Astrocyte (in vitro differentiated cells and primary cell): ENCODE measurements at regions not wholly inside any gene's neighbourhood (a gene's known extent, or its start where the extent isn't known, plus 50 kb on each side); places are given as distances from the start of the nearest gene placed in this dataset.

Experiments used
- DNase-seq: peaks from one replicate; pipeline ENCODE4 v3.0.0-alpha.2; 2010; ENCODE audit warnings: low read depth
- FAIRE-seq: peaks from 2 replicates; lab custom pipeline; 2011; peaks lifted over from hg19 to GRCh38; lab: Jason Lieb, UNC
- H2AFZ ChIP-seq: 2 replicates; pipeline ENCODE4 v1.6.0; 2012; ENCODE audit warnings: low read depth, low read length, inconsistent platforms
- H3K27ac ChIP-seq: 2 replicates; pipeline ENCODE4 v1.5.1; 2011; ENCODE audit warnings: low read depth, low read length, inconsistent platforms
- H3K27me3 ChIP-seq: 2 replicates; pipeline ENCODE4 v1.6.0; 2011; ENCODE audit warnings: low read length, inconsistent platforms; ENCODE audit not compliant: insufficient read depth
- H3K36me3 ChIP-seq: 2 replicates; pipeline ENCODE4 v1.5.1; 2011; ENCODE audit warnings: low read length, inconsistent platforms; ENCODE audit not compliant: insufficient read depth
- H3K4me1 ChIP-seq: 2 replicates; pipeline ENCODE4 v1.5.1; 2011; ENCODE audit warnings: low read length, inconsistent platforms; ENCODE audit not compliant: insufficient read depth
- H3K4me2 ChIP-seq: 2 replicates; pipeline ENCODE4 v1.6.0; 2012; ENCODE audit warnings: low read length, inconsistent platforms
- H3K4me3 ChIP-seq: 2 replicates; pipeline ENCODE4 v1.5.1; 2011; ENCODE audit warnings: low read depth, mild to moderate bottlenecking, low read length, inconsistent platforms; ENCODE audit not compliant: insufficient read depth
- H3K79me2 ChIP-seq: 2 replicates; pipeline ENCODE4 v1.6.0; 2012; ENCODE audit warnings: mild to moderate bottlenecking, low read length, inconsistent platforms; ENCODE audit not compliant: insufficient read depth
- H3K9ac ChIP-seq: 2 replicates; pipeline ENCODE4 v1.6.0; 2012; ENCODE audit warnings: mild to moderate bottlenecking, low read length, inconsistent platforms
- H3K9me3 ChIP-seq: 2 replicates; pipeline ENCODE4 v1.5.1; 2012; ENCODE audit warnings: low read depth, mild to moderate bottlenecking, low read length, inconsistent platforms; ENCODE audit not compliant: insufficient read depth
- H4K20me1 ChIP-seq: 2 replicates; pipeline ENCODE4 v1.6.0; 2012; ENCODE audit warnings: low read length, inconsistent platforms; ENCODE audit not compliant: insufficient read depth
- H3K27ac Mint-ChIP-seq: one replicate; pipeline ENCODE4 v1.8.0; 2021; ENCODE audit warnings: mild to moderate bottlenecking, mixed read lengths; ENCODE audit not compliant: unreplicated experiment
- H3K27me3 Mint-ChIP-seq: one replicate; pipeline ENCODE4 v1.8.0; 2021; ENCODE audit warnings: low read depth, mixed read lengths; ENCODE audit not compliant: unreplicated experiment
- H3K36me3 Mint-ChIP-seq: one replicate; pipeline ENCODE4 v1.8.0; 2021; ENCODE audit warnings: low read depth, mixed read lengths; ENCODE audit not compliant: unreplicated experiment
- H3K4me1 Mint-ChIP-seq: one replicate; pipeline ENCODE4 v1.8.0; 2021; ENCODE audit warnings: low read depth, mixed read lengths; ENCODE audit not compliant: unreplicated experiment
- H3K4me3 Mint-ChIP-seq: one replicate; pipeline ENCODE4 v1.8.0; 2021; ENCODE audit warnings: mild to moderate bottlenecking, moderate library complexity, mixed read lengths; ENCODE audit not compliant: unreplicated experiment
- H3K9me3 Mint-ChIP-seq: one replicate; pipeline ENCODE4 v1.8.0; 2021; ENCODE audit warnings: mild to moderate bottlenecking, mixed read lengths; ENCODE audit not compliant: unreplicated experiment
- EZH2 ChIP-seq: IDR thresholded peaks from 2 replicates; pipeline ENCODE4 v1.6.1; 2012; ENCODE audit warnings: mild to moderate bottlenecking, low read length, inconsistent platforms; ENCODE audit not compliant: insufficient read depth
- TF ChIP-seq, protein P1 (sequence below): IDR thresholded peaks from 2 replicates; pipeline ENCODE4 v1.5.1; 2011; ENCODE audit warnings: low read depth, mild to moderate bottlenecking, inconsistent platforms, low read length, moderate library complexity; ENCODE audit not compliant: insufficient read depth

DNA sequence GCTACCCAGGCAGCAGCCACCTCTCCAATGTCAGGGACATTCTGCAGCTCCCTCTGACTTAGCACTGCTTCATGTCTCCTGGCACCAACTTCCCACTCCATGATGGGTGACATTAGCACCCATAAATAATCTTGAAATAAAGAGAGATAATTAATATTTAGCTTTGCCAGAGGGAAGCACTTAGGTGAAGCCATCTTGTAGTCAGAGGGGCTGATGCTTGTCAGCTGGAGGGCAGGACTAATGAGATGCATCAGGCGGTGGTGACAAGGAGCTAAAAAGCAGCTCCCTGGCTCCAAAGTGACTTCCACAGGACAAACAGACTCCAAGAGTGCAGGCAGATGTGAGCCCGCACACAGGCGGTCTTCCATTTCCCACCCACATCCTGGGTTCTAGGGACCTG, 153.0 kb upstream of the ID2 start:
- H3K27me3 Mint-ChIP-seq, result peaks cover 35% of the 10 kb centered on the region
- H4K20me1 ChIP-seq, result no peaks in the 10 kb centered on the region
- H3K36me3 Mint-ChIP-seq, result peaks cover 6% of the 10 kb centered on the region

DNA sequence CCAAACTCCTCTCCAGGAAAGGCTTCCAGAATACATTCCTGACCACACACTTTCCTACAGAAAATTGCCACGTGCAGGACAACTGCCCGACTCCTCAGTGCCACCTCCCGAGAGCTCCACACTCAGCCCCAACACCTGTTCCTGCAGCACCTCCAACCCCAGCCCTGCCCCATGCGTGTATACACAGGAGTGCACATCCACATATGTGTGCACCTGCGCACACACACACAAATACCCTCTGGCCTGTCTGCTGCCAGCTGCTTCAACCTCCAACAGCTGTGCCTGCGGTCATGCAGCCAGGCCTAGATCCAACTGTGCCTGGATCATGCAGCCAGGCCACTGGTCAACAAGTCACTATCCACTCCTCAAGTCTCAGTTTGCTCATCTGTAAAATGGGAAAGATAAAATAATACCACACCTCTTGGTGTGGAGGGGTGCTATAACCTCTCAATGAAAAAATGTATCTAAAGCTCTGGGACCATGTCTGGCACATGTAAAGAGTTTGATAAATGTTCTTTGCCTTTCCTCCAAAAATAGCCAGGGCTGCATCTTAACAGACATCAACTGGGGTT, 152.1 kb upstream of the ID2 start:
- Mint-ChIP-seq H3K9me3 (peaks cover 18% of the 10 kb centered on the region), H3K27ac (no peak overlapping the region), H3K27me3 (peaks cover 34% of the 10 kb centered on the region), H3K4me3 (no peak overlapping the region), H3K36me3 (peaks cover 4% of the 10 kb centered on the region), H3K4me1 (no peaks in the 10 kb centered on the region)
- Histone ChIP-seq H3K36me3 (no peaks in the 10 kb centered on the region), H3K9me3 (peaks cover 4% of the 10 kb centered on the region), H3K79me2 (no peaks in the 10 kb centered on the region), H3K4me1 (peaks cover 9% of the 10 kb centered on the region), H4K20me1 (no peaks in the 10 kb centered on the region), H3K27me3 (peaks cover 17% of the 10 kb centered on the region), H3K4me3 (no peak overlapping the region), H2AFZ (no peak overlapping the region), H3K9ac (no peak overlapping the region), H3K4me2 (no peak overlapping the region), H3K27ac (no peak overlapping the region)
- FAIRE-seq (no peak), DNase-seq (no peak)
- TF ChIP-seq, protein P1, sequence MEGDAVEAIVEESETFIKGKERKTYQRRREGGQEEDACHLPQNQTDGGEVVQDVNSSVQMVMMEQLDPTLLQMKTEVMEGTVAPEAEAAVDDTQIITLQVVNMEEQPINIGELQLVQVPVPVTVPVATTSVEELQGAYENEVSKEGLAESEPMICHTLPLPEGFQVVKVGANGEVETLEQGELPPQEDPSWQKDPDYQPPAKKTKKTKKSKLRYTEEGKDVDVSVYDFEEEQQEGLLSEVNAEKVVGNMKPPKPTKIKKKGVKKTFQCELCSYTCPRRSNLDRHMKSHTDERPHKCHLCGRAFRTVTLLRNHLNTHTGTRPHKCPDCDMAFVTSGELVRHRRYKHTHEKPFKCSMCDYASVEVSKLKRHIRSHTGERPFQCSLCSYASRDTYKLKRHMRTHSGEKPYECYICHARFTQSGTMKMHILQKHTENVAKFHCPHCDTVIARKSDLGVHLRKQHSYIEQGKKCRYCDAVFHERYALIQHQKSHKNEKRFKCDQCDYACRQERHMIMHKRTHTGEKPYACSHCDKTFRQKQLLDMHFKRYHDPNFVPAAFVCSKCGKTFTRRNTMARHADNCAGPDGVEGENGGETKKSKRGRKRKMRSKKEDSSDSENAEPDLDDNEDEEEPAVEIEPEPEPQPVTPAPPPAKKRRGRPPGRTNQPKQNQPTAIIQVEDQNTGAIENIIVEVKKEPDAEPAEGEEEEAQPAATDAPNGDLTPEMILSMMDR, result no peak
- TF ChIP-seq EZH2, result no peak

More for the DNA sequence above, 153.0 kb upstream of the ID2 start:
- Histone ChIP-seq H3K4me2 (no peak overlapping the region), H3K27ac (no peak overlapping the region), H3K9me3 (peaks cover 4% of the 10 kb centered on the region), H3K4me3 (no peak overlapping the region), H3K36me3 (no peaks in the 10 kb centered on the region), H3K27me3 (peaks cover 14% of the 10 kb centered on the region), H3K79me2 (no peaks in the 10 kb centered on the region), H3K4me1 (peaks cover 7% of the 10 kb centered on the region), H2AFZ (no peak overlapping the region), H3K9ac (no peak overlapping the region)
- Mint-ChIP-seq H3K4me1 (no peaks in the 10 kb centered on the region), H3K4me3 (no peak overlapping the region), H3K27ac (no peak overlapping the region), H3K9me3 (peaks cover 18% of the 10 kb centered on the region)
- no peak for FAIRE-seq
- TF ChIP-seq, protein P1, result no peak
- TF ChIP-seq EZH2, result no peak
- no peak for DNase-seq

DNA sequence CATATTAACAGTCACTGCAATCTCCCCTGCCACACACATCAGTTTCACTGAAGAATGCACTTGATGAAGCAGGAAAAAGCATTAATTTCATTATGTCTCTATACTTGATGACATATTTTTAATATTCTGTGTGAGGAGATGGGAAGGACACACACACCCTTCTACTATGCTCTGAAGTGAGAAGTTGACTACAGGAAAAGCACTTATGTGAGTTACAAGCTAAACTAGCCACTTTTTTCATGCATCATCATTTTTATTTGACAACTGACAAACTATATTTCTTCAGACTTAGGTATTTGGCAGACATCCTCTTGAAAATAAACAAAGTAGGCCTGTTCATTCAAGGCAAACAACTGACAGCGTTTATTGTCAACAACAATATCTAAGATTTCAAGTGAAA, 150.4 kb upstream of the ID2 start:
- DNase-seq, result no peak

More for the DNA sequence above, 150.4 kb upstream of the ID2 start:
- H3K4me3 ChIP-seq, result no peak overlapping the region
- no peak overlapping the region for H3K4me2 ChIP-seq
- H2AFZ ChIP-seq, result no peak overlapping the region
- no peak overlapping the region for H3K27ac Mint-ChIP-seq
- H4K20me1 ChIP-seq, result no peaks in the 10 kb centered on the region
- no peak overlapping the region for H3K4me3 Mint-ChIP-seq
- H3K9ac ChIP-seq, result no peak overlapping the region
- peaks cover 36% of the 10 kb centered on the region for H3K27me3 Mint-ChIP-seq
- FAIRE-seq, result no peak
- H3K36me3 Mint-ChIP-seq, result peaks cover 4% of the 10 kb centered on the region
- H3K4me1 Mint-ChIP-seq, result peaks cover 8% of the 10 kb centered on the region
- peaks cover 17% of the 10 kb centered on the region for H3K27me3 ChIP-seq
- peaks cover 18% of the 10 kb centered on the region for H3K9me3 Mint-ChIP-seq
- H3K4me1 ChIP-seq, result peaks cover 15% of the 10 kb centered on the region
- H3K79me2 ChIP-seq, result no peaks in the 10 kb centered on the region
- no peak for TF ChIP-seq EZH2
- TF ChIP-seq, protein P1, result no peak
- no peak overlapping the region for H3K27ac ChIP-seq
- no peaks in the 10 kb centered on the region for H3K36me3 ChIP-seq
- H3K9me3 ChIP-seq, result peaks cover 4% of the 10 kb centered on the region
